Stimulated activated naive B cell treated with anti-CD40 and anti-IgM and Interleukin-4, amounts not matched to agents 10 μg/mL and 1 μg/mL and 100 μg/mL, for 72 hours (primary cell): ENCODE measurements at regions not wholly inside any gene's neighbourhood (a gene's known extent, or its start where the extent isn't known, plus 50 kb on each side); places are given as distances from the start of the nearest gene placed in this dataset.

ENCODE experiments used
- ATAC-seq, 2 donors: fragments of 150-1000 bp; cut with Tn5 transposase; replicated peaks; 2 replicates each; pipeline ENCODE4 v1.10.0; 2021; ENCODE audit warnings: moderate library complexity in 1 of 2
- DNase-seq: peaks from one replicate; pipeline ENCODE4 v3.0.0; 2021
- H3K27ac Mint-ChIP-seq: one replicate; pipeline ENCODE4 v1.8.0; 2022; ENCODE audit warnings: mild to moderate bottlenecking, mixed read lengths
- H3K27me3 Mint-ChIP-seq, 2 donors: one replicate each; pipeline ENCODE4 v1.8.0; 2022; ENCODE audit warnings: mixed read lengths in 2 of 2
- H3K36me3 Mint-ChIP-seq, 2 donors: one replicate each; pipeline ENCODE4 v1.8.0; 2022; ENCODE audit warnings: mixed read lengths in 2 of 2, mild to moderate bottlenecking in 1 of 2
- H3K4me1 Mint-ChIP-seq, 2 donors: one replicate each; pipeline ENCODE4 v1.8.0; 2022; ENCODE audit warnings: mixed read lengths in 2 of 2, mild to moderate bottlenecking in 1 of 2
- H3K4me3 Mint-ChIP-seq, 2 donors: one replicate each; pipeline ENCODE4 v1.8.0; 2022; ENCODE audit warnings: mild to moderate bottlenecking in 2 of 2, mixed read lengths in 2 of 2, moderate library complexity in 1 of 2
- H3K9me3 Mint-ChIP-seq, 2 donors: one replicate each; pipeline ENCODE4 v1.8.0; 2022; ENCODE audit warnings: mixed read lengths in 2 of 2, mild to moderate bottlenecking in 1 of 2

GRCh38 chr3:31288224-31288623 is 244.5 kb upstream of the STT3B start:
- ATAC-seq: no peak
- Mint-ChIP-seq H3K9me3 (no peaks in the 10 kb centered on the region), H3K27ac (no peak overlapping the region)

DNA sequence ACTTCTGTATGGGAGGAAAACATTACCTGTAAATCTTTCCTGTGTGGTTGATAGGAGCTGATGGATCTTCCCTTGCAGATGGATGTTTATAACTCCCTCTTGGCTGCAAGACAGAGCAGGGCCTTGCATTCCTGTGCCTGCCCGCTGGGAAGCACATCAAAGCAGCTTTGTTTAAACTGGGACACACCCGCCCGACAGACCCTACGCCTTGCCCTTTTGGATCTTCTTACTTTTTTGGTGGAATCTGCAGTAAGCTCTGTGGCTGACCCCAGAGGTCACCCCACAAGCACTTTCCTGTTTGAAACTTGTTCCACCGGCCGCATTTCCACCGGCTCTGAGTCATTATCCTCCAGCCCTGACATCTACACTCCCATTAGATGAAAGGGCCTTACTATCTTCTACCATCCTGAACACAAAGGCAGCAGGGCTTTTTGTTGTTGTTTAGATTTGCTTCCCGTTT is 244.1 kb upstream of the STT3B start:
- Mint-ChIP-seq H3K4me3 (no peak overlapping the region), H3K9me3 (no peaks in the 10 kb centered on the region)

More at GRCh38 chr3:31288224-31288623, 244.5 kb upstream of the STT3B start:
- H3K4me1 Mint-ChIP-seq: peaks cover 1 to 7% of the 10 kb centered on the region in 2 donors
- H3K27me3 Mint-ChIP-seq: no peaks in the 10 kb centered on the region
- H3K4me3 Mint-ChIP-seq: no peak overlapping the region
- no peaks in the 10 kb centered on the region for H3K36me3 Mint-ChIP-seq
- no peak for DNase-seq

GRCh38 chr3:31289584-31289983 is 243.1 kb upstream of the STT3B start:
- H3K36me3 Mint-ChIP-seq: no peaks in the 10 kb centered on the region
- DNase-seq (no peak), ATAC-seq (no peak)
- no peaks in the 10 kb centered on the region for H3K27me3 Mint-ChIP-seq
- no peak overlapping the region for H3K4me3 Mint-ChIP-seq
- H3K4me1 Mint-ChIP-seq: peaks cover 1 to 7% of the 10 kb centered on the region in 2 donors
- no peaks in the 10 kb centered on the region for H3K9me3 Mint-ChIP-seq
- no peak overlapping the region for H3K27ac Mint-ChIP-seq

More for the DNA sequence above, 244.1 kb upstream of the STT3B start:
- ATAC-seq (no peak), DNase-seq (no peak)
- Mint-ChIP-seq H3K27me3 (no peaks in the 10 kb centered on the region), H3K27ac (no peak overlapping the region), H3K36me3 (no peaks in the 10 kb centered on the region), H3K4me1 (peaks cover 1 to 7% of the 10 kb centered on the region in 2 donors)

DNA sequence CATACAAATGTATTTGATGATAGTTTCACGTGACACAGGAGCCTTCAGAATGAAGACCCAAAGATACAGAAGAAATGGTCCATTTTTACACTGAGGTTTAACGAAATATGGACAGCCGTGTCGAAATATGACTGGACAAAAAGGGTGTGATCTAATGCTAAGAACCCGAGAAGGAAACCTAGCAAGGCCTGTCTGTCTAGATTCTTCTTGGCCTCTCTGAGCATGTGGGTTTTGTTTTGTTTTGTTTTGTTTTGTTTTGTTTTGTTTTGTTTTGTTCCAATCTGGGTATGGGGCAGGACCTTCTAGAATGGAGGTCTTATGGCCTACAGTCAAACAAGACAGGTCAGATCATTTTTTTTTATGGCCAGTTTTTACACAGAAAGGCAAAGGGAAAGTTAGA is 242.7 kb upstream of the STT3B start:
- no peaks in the 10 kb centered on the region for H3K27me3 Mint-ChIP-seq
- H3K9me3 Mint-ChIP-seq: no peaks in the 10 kb centered on the region
- H3K4me3 Mint-ChIP-seq: no peak overlapping the region
- H3K27ac Mint-ChIP-seq: no peak overlapping the region
- no peaks in the 10 kb centered on the region for H3K36me3 Mint-ChIP-seq
- no peak for DNase-seq
- peaks cover 1 to 7% of the 10 kb centered on the region in 2 donors for H3K4me1 Mint-ChIP-seq
- no peak for ATAC-seq

GRCh38 chr3:31291818-31292217 is 240.9 kb upstream of the STT3B start:
- Mint-ChIP-seq H3K4me1 (peaks cover 1 to 7% of the 10 kb centered on the region in 2 donors), H3K27me3 (no peaks in the 10 kb centered on the region), H3K27ac (no peak overlapping the region), H3K4me3 (no peak overlapping the region), H3K9me3 (no peaks in the 10 kb centered on the region), H3K36me3 (no peaks in the 10 kb centered on the region)
- DNase-seq (no peak), ATAC-seq (no peak)

- Mint-ChIP-seq H3K4me3 (no peak overlapping the region), H3K9me3 (peaks cover 0 to 4% of the 10 kb centered on the region in 2 donors), H3K27me3 (no peaks in the 10 kb centered on the region), H3K27ac (no peak overlapping the region), H3K36me3 (no peaks in the 10 kb centered on the region), H3K4me1 (peaks cover under 1 to 4% of the 10 kb centered on the region in 2 donors)
- ATAC-seq (no peak), DNase-seq (no peak)
Observed at GRCh38 chr3:31294430-31295149, 238.1 kb upstream of the STT3B start.

DNA sequence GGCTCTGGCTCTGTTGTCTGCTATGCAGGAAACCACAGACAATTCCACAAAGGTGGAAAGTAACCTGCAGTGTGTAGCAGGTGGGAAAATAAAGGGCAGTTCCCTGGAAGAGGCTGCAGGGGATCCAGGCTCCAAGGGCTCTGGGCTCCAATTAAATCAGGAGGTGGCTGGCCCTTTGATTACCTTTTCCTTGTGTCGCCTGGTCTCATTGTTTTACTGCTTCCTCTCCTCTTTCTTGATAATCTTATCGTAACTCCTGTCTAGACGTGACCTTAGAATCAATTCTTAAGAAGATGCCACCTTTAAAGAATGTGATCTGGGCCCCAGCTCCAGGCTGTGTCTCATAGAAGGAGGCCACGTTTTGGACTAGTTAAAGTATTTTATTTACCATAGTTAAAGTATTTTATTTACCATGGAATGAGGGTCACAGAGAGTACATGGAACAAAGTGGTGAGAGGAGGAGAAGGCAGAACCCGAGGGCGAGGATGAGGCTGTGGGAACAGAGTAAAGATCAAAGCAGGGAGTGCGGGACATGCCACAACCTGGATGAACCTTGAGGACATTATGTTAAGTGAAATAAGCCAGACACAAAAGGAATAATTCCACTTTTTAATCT is 237.5 kb upstream of the STT3B start:
- peaks cover 1 to 7% of the 10 kb centered on the region in 2 donors for H3K9me3 Mint-ChIP-seq
- no peak overlapping the region for H3K27ac Mint-ChIP-seq
- H3K27me3 Mint-ChIP-seq: no peaks in the 10 kb centered on the region
- H3K4me1 Mint-ChIP-seq: no peaks in the 10 kb centered on the region
- DNase-seq (no peak), ATAC-seq (no peak)
- H3K4me3 Mint-ChIP-seq: no peak overlapping the region
- no peaks in the 10 kb centered on the region for H3K36me3 Mint-ChIP-seq

- H3K27me3 Mint-ChIP-seq: no peaks in the 10 kb centered on the region
- H3K9me3 Mint-ChIP-seq: peaks cover 3 to 7% of the 10 kb centered on the region in 2 donors
- no peaks in the 10 kb centered on the region for H3K36me3 Mint-ChIP-seq
- no peak overlapping the region for H3K27ac Mint-ChIP-seq
- H3K4me3 Mint-ChIP-seq: no peak overlapping the region
- ATAC-seq (no peak), DNase-seq (no peak)
- H3K4me1 Mint-ChIP-seq: no peaks in the 10 kb centered on the region
Observed at GRCh38 chr3:31297726-31298298, 234.9 kb upstream of the STT3B start.

- DNase-seq (no peak), ATAC-seq (no peak)
- no peak overlapping the region for H3K27ac Mint-ChIP-seq
- no peaks in the 10 kb centered on the region for H3K4me1 Mint-ChIP-seq
- H3K9me3 Mint-ChIP-seq: peaks cover 3 to 7% of the 10 kb centered on the region in 2 donors
- no peak overlapping the region for H3K4me3 Mint-ChIP-seq
- H3K27me3 Mint-ChIP-seq: no peaks in the 10 kb centered on the region
- no peaks in the 10 kb centered on the region for H3K36me3 Mint-ChIP-seq
Observed at GRCh38 chr3:31300456-31301443, 232.0 kb upstream of the STT3B start.

- no peak for DNase-seq
- H3K27me3 Mint-ChIP-seq: no peaks in the 10 kb centered on the region
- no peak for ATAC-seq
- no peaks in the 10 kb centered on the region for H3K4me1 Mint-ChIP-seq
- peaks cover 5 to 7% of the 10 kb centered on the region in 2 donors for H3K9me3 Mint-ChIP-seq
- H3K27ac Mint-ChIP-seq: no peak overlapping the region
- H3K36me3 Mint-ChIP-seq: no peaks in the 10 kb centered on the region
- no peak overlapping the region for H3K4me3 Mint-ChIP-seq
Observed at GRCh38 chr3:31302343-31302742, 230.4 kb upstream of the STT3B start.

DNA sequence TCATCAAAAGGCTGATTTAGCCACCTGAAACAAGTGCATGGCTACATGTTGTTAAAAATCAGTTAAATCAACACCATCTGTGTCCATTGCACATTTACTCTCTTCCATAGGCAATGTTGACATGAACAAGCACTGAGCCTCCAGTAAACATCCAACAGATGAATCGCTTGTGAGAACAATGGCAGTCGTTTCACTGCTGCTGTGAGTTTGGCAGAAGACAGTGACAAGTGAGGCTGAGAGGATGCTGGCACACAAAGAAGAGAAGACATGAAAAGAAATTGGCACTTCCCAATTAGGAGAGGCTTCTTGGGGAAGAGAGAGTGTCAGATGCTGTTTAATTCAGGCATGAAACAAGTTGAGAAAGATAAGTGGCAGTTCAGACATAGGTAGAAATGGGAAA is 227.4 kb upstream of the STT3B start:
- peaks cover 0 to 2% of the 10 kb centered on the region in 2 donors for H3K4me1 Mint-ChIP-seq
- H3K9me3 Mint-ChIP-seq: peaks cover 0 to 3% of the 10 kb centered on the region in 2 donors
- H3K27me3 Mint-ChIP-seq: no peaks in the 10 kb centered on the region
- H3K27ac Mint-ChIP-seq: no peak overlapping the region
- ATAC-seq (no peak), DNase-seq (no peak)
- H3K4me3 Mint-ChIP-seq: no peak overlapping the region
- no peaks in the 10 kb centered on the region for H3K36me3 Mint-ChIP-seq

DNA sequence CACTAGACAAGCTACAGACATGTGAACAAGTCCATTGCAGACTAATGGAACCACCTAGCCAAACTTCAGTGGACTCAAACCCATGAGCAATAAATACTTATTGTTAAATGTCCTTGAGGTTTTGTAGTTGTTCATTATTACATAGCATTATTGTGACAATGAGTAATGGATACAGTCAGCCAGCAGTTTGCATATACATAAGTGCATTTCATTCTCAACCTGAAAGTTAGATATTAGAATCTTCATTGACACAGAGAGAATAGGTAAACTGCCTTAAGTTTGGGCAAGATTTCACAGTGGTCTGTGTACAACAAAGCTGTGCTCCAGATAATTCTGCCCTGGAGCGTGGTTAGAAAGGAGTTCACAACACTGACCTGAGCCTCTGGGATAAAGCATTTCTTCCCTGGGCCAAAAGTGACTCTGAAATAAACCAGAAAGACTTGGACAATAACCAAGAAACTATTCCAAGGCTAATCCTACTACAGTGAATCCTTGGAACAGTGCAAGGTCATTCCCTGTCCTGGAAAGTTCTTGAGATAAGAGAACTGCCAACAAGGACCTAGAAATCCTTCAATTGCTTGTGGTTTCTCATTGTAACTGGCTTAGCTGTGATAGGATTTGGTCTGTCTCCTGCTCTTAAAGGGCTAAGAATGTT is 225.5 kb upstream of the STT3B start:
- DNase-seq (no peak), ATAC-seq (no peak)
- H3K9me3 Mint-ChIP-seq: peaks cover 0 to 2% of the 10 kb centered on the region in 2 donors
- H3K4me3 Mint-ChIP-seq: no peak overlapping the region
- peaks cover 0 to 2% of the 10 kb centered on the region in 2 donors for H3K4me1 Mint-ChIP-seq
- H3K27ac Mint-ChIP-seq: no peak overlapping the region
- no peaks in the 10 kb centered on the region for H3K36me3 Mint-ChIP-seq
- H3K27me3 Mint-ChIP-seq: no peaks in the 10 kb centered on the region

GRCh38 chr3:31311559-31311958 is 221.2 kb upstream of the STT3B start:
- H3K9me3 Mint-ChIP-seq: peaks cover 9 to 15% of the 10 kb centered on the region in 2 donors
- H3K27me3 Mint-ChIP-seq: no peaks in the 10 kb centered on the region
- H3K36me3 Mint-ChIP-seq: peaks cover 3 to 11% of the 10 kb centered on the region in 2 donors
- no peak overlapping the region for H3K27ac Mint-ChIP-seq
- no peak overlapping the region for H3K4me3 Mint-ChIP-seq
- DNase-seq: no peak
- ATAC-seq: no peak
- H3K4me1 Mint-ChIP-seq: peaks cover 0 to 2% of the 10 kb centered on the region in 2 donors
